ENCODE measurements at regions not wholly inside any gene's neighbourhood (a gene's known extent, or its start where the extent isn't known, plus 50 kb on each side); places are given as distances from the start of the nearest gene placed in this dataset.

GRCh38 chr22:49181942-49182341 lies 645.7 kb downstream of the BRD1 start:
- DNase-seq: peak; percentile 62
- H3K27me3 ChIP-seq (replicated peaks in 1 of 7): peaks cover 0 to 63% (median 0%) of the 10 kb centered on the region in 7 donors
- intact Hi-C loops (cut with DNase I; ENCODE audit: low total_unique reads): no loop called here
- no peaks in the 10 kb centered on the region for H3K4me1 ChIP-seq
- no peak overlapping the region for H3K27ac ChIP-seq
- H3K36me3 ChIP-seq: no peaks in the 10 kb centered on the region
- H3K4me3 ChIP-seq: no peak overlapping the region
- H3K9me3 ChIP-seq: no peaks in the 10 kb centered on the region
- TF ChIP-seq, protein P1, sequence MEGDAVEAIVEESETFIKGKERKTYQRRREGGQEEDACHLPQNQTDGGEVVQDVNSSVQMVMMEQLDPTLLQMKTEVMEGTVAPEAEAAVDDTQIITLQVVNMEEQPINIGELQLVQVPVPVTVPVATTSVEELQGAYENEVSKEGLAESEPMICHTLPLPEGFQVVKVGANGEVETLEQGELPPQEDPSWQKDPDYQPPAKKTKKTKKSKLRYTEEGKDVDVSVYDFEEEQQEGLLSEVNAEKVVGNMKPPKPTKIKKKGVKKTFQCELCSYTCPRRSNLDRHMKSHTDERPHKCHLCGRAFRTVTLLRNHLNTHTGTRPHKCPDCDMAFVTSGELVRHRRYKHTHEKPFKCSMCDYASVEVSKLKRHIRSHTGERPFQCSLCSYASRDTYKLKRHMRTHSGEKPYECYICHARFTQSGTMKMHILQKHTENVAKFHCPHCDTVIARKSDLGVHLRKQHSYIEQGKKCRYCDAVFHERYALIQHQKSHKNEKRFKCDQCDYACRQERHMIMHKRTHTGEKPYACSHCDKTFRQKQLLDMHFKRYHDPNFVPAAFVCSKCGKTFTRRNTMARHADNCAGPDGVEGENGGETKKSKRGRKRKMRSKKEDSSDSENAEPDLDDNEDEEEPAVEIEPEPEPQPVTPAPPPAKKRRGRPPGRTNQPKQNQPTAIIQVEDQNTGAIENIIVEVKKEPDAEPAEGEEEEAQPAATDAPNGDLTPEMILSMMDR (IDR thresholded peaks at IDR 0.05 in 8 of 11, conservative IDR thresholded peaks at IDR 0.05 in 3 of 11): no peak
- TF ChIP-seq POLR2A (IDR thresholded peaks at IDR 0.05) (no peak), POLR2AphosphoS5 (IDR thresholded peaks at IDR 0.05) (no peak)
- 75 to 90% (median 83%) methylated on average over 9 to 15 of the region's 15 CpGs for WGBS, 5 donors

DNA sequence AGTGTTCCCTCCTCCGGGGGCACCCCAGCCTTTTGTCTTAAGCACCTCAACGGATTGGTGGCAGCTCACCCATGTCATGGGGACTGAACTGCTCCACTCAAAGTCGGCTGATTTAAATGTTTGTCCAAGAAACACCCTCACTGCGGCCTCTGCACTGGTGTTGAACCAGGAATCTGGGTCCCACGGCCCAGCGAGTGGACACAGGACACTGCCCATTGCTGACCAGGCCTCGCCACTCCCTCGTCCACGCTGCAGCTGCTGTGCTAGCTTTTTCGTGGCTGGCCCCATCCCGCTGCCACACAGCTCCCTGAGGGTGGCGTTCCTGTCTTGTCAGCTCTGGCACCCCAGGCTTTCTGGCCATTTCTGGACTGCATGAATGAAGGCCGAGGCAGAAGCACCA lies 646.2 kb downstream of the BRD1 start:
- Histone ChIP-seq H3K27me3 (replicated peaks in 1 of 7) (peaks cover 0 to 62% (median 0%) of the 10 kb centered on the region in 7 donors), H3K4me1 (no peaks in the 10 kb centered on the region), H3K4me3 (no peak overlapping the region), H3K9me3 (no peaks in the 10 kb centered on the region), H3K36me3 (no peaks in the 10 kb centered on the region), H3K27ac (no peak overlapping the region)
- TF ChIP-seq, protein P1 (IDR thresholded peaks at IDR 0.05 in 8 of 11, conservative IDR thresholded peaks at IDR 0.05 in 3 of 11): no peak
- TF ChIP-seq POLR2A (IDR thresholded peaks at IDR 0.05): no peak
- TF ChIP-seq POLR2AphosphoS5 (IDR thresholded peaks at IDR 0.05): no peak
- DNase-seq: peak; percentile 27
- 82 to 89% (median 83%) methylated on average over 10 to 13 of the region's 13 CpGs for WGBS, 5 donors
- intact Hi-C loops (cut with DNase I; ENCODE audit: low total_unique reads): no loop called here

GRCh38 chr22:49180683-49181024 lies 647.0 kb downstream of the BRD1 start:
- no peak overlapping the region for H3K4me3 ChIP-seq
- no peaks in the 10 kb centered on the region for H3K36me3 ChIP-seq
- no peaks in the 10 kb centered on the region for H3K4me1 ChIP-seq
- H3K27me3 ChIP-seq (replicated peaks in 1 of 7): peaks cover 0 to 55% (median 0%) of the 10 kb centered on the region in 7 donors
- no peaks in the 10 kb centered on the region for H3K9me3 ChIP-seq
- H3K27ac ChIP-seq: no peak overlapping the region
- intact Hi-C loops (cut with DNase I; ENCODE audit: low total_unique reads): no loop called here
- WGBS, 5 donors: 81 to 91% (median 83%) methylated on average over 7 of the region's 7 CpGs
- DNase-seq: no peak
- TF ChIP-seq, protein P1 (IDR thresholded peaks at IDR 0.05 in 8 of 11, conservative IDR thresholded peaks at IDR 0.05 in 3 of 11): no peak
- TF ChIP-seq POLR2A (IDR thresholded peaks at IDR 0.05): no peak

- no peak overlapping the region for H3K27ac ChIP-seq
- peak; percentile 58 for DNase-seq
- no peaks in the 10 kb centered on the region for H3K36me3 ChIP-seq
- intact Hi-C loops (cut with DNase I; ENCODE audit: low total_unique reads): no loop called here
- 75 to 83% (median 79%) methylated on average over 15 to 19 of the region's 19 CpGs for WGBS, 5 donors
- TF ChIP-seq POLR2AphosphoS5 (IDR thresholded peaks at IDR 0.05): no peak
- TF ChIP-seq POLR2A (IDR thresholded peaks at IDR 0.05): no peak
- TF ChIP-seq, protein P1 (IDR thresholded peaks at IDR 0.05 in 8 of 11, conservative IDR thresholded peaks at IDR 0.05 in 3 of 11): no peak
- H3K27me3 ChIP-seq (replicated peaks in 1 of 7): peaks cover 0 to 50% (median 0%) of the 10 kb centered on the region in 7 donors
- H3K9me3 ChIP-seq: no peaks in the 10 kb centered on the region
- H3K4me1 ChIP-seq: no peaks in the 10 kb centered on the region
- no peak overlapping the region for H3K4me3 ChIP-seq
Observed at GRCh38 chr22:49179886-49180682, 647.6 kb downstream of the BRD1 start.

Measured in spleen (tissue), 11 donors.